AML-193 (cell line): ENCODE measurements at regions not wholly inside any gene's neighbourhood (a gene's known extent, or its start where the extent isn't known, plus 50 kb on each side); places are given as distances from the start of the nearest gene placed in this dataset.
"Not testable (repeated sequence)": the region's sequence is repeated elsewhere in the genome, so short reads cannot be mapped to it uniquely, and the experiment has no call there.

ENCODE experiments used
- DNase-seq, 2 experiments: peaks; one replicate each; lab custom pipeline; 2025; lab: John Stamatoyannopoulos, UW

- DNase-seq, result no peak
Observed at GRCh38 chr1:102821707-102822106, 286.6 kb downstream of the COL11A1 start.

- no peak for DNase-seq
Observed at GRCh38 chr1:102800406-102800805, 307.9 kb downstream of the COL11A1 start.

DNA sequence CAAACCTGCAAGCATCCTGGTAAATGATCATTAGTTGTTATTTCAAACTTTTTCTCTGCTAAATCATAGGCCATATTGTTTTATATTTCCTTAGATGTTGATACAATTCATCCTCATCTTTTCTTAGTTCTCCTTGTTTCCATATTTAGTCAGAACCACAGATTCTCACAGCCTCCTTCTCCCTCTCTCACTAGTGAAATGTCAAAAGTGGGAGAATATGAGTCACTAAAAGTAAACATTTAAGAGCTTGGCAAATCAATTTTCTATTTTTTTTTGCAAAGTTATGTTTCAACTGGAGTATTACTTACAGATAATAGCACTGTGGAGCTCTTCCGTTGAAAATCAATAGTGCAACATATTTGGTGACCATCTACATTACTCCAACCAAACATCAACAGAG lies 308.8 kb downstream of the COL11A1 start:
- no peak for DNase-seq

- no peak for DNase-seq
Observed at GRCh38 chr1:102798718-102799117, 309.6 kb downstream of the COL11A1 start.

DNA sequence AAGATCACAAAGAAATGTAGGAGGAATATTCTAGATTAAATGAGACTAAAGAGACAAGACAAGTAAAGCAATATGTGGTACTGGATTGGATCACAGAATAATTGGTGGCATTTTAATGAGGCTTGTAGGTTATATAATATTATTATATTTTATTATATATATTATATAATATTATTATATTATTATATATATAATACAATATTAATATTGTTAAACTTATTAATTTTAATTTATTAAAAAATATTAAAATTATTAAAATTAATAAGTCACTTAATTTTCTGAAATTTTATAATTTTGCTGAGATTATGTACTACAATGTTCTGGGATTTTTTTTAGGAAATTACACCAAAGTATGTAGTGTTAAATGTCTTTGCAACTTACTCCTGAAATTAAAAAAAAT lies 311.9 kb downstream of the COL11A1 start:
- DNase-seq, result no peak

GRCh38 chr1:102790997-102791396 lies 317.3 kb downstream of the COL11A1 start:
- DNase-seq, result no peak

DNA sequence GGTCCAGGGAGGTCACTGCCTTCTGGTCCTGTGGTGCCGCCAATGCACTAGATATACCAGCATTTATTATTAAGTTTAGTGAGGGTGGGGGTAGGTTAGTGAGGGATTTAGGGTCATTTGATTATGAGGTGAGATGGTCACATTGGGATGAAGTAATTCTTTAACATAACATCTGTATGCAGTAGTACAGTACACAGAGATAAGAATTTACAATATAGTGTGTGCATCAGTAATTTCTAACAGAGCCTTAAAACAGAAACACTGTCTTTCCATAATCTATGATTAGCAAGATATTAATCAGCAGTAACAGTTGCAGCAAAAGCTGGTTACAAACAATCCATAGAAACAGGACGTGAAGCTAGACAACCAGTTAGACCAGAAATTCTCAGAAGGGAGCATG lies 318.4 kb downstream of the COL11A1 start:
- not testable (repeated sequence) for DNase-seq

- DNase-seq, result no peak
Observed at GRCh38 chr1:102783487-102783886, 324.8 kb downstream of the COL11A1 start.

- no peak for DNase-seq
Observed at GRCh38 chr1:102782144-102782543, 326.2 kb downstream of the COL11A1 start.

GRCh38 chr1:102776071-102776470 lies 332.3 kb downstream of the COL11A1 start:
- DNase-seq, result no peak

GRCh38 chr1:102772831-102773230 lies 335.5 kb downstream of the COL11A1 start:
- DNase-seq, result no peak

- DNase-seq, result no peak
Observed at GRCh38 chr1:102758418-102758817, 349.9 kb downstream of the COL11A1 start.

- no peak for DNase-seq
Observed at GRCh38 chr1:102757363-102757762, 351.0 kb downstream of the COL11A1 start.

- DNase-seq, result no peak
Observed at GRCh38 chr1:102751111-102751510, 357.2 kb downstream of the COL11A1 start.

DNA sequence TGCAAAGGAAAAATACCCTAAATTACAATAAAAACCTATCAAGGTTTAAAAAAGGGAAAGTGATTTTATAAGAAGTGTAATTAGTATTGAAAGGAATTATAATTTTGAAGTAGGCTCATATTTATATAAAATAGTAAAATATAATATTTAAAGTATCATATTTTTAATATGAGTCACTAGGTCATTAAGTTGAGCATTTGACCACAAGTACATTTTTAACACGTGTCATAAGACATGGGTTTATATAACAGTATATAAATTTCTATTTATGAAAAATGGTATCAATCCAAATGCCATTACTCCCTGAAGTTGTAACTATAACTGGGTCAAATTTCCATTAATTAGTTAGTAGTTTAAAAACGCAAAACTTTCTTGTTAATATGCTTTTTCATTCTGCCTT lies 365.9 kb downstream of the COL11A1 start:
- DNase-seq, result no peak

- no peak for DNase-seq
Observed at GRCh38 chr1:102733491-102734236, 374.7 kb downstream of the COL11A1 start.

DNA sequence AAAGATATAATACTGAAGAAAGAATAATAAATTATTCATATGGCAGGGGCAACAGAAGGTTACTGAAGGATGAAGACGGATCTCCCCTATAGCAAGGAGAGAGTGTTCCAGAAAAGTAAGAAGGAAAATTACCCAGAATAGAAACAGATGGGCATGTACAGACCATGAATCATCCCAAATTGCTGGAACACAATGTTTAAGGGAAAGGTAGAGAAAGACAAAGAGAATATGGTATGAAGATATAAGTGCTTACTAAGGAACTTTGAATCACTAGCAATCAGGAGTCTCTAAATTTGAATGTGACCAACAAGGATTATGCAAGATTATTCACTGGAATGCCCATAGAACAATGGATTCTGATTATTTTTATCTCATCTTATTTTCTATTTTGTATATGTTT lies 375.4 kb downstream of the COL11A1 start:
- DNase-seq, result no peak

DNA sequence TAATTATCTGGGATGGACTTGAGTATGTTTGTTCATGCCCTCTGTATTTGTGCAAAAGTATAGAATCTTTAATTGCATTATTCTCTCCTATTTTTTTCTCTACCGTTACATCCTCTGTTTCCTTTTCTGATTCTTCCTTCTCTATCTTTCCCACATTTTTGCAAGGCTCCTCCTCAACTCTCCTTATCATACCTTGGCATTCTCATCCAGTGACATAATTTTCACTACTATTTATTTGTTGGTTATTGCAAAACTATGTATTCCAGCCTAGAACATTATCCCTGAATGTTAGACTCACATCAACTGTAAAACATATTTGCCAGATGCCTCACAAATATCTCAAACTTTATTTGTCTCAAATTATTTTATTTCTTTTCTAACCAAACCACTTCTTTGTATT lies 381.9 kb downstream of the COL11A1 start:
- no peak for DNase-seq

DNA sequence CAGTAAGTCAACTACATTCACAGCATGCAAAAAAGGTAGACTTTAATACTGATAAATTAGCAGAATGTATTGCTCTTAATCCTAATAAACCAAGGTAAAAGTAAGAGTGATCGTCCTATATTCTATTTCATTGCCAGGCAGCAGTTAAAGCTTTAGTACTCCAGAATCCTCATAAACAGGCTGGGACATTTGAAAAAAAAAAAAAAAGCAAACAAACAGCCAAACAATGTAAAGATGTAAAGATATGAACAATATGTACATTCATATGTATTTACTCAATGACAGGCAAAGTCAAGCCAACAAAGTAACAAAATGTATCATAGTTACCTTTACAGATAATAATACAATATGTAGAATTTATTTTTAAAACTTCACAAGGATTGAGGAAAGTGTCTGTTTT lies 383.6 kb downstream of the COL11A1 start:
- no peak for DNase-seq

DNA sequence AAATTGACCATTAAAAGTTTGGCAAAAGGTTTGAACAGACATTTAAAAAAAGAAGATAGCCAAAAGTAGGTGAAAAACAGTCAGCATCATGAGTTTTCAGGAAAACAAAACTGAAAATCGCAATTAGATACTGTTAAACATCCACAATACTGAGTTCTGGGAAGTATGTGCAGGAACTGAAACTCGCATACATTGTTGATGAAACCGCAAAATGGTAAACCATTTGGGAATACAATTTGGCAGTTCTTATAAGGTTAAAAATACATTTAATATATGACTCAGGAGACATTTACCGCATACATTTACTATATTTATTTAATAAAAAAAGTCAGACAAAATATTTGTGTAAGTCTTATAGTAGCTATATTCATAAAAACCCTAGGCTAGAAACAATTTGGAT lies 393.2 kb downstream of the COL11A1 start:
- DNase-seq, result no peak

DNA sequence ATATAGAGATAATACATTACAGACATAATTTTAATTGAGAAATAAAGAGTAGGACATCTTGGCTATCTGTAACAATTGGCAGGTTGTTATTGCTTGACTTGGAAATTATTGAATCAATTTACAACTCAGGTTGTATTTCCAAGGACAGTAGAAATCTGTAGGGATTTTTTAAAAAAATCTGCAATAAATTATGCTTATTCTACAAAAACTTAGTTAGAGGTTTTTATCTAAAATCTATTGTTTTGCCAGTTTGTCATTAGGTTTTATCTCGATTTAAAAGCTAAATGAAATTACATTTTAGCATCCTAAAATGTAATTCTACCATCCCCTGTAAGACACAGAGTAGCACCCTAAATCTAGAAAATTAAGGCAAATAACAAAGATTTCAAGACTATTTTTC lies 408.8 kb downstream of the COL11A1 start:
- DNase-seq, result no peak

DNA sequence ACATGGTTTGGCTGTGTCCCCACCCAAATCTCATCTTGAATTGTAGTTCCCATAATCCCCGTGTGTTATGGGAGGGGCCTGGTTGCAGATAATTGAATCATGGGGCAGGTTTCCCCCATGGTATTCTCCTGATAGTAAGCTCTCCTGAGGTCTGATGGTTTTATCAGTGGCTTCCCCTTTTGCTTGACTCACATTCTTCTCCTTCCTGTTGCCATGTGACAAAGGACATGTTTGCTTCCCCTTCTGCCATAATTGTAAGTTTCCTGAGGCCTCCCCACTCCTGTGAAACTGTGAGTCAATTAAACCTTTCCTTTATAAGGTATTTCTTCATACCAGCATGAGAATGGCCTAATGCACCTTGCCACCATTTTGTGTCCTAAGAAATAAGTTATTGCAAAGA lies 415.0 kb downstream of the COL11A1 start:
- no peak for DNase-seq

DNA sequence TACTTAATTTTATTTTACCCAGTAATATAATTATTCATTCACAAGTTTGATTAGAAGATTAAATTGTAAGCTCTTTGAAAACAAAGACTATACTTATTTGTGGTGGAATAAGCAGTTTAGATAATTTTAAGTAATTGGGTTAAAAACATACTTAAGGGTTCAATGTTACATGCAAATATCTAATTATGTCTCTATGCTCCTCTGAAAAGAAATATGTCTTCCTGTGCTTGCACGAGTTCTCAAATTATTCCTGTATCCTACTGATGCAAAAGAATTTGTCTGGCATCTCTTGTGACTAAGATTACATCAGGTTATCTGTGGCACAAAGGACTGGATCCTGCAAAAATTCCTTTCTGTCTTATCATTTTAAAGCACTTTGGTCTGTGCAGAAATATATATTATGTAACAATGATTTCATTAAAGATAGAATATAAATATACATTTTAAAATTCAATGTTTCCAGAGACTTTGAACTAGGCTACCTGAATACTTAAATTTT lies 416.7 kb downstream of the COL11A1 start:
- DNase-seq, result no peak

GRCh38 chr1:102687383-102687782 lies 420.9 kb downstream of the COL11A1 start:
- no peak for DNase-seq
